Parathyroid adenoma (tissue), 2 donors: ENCODE measurements at regions not wholly inside any gene's neighbourhood (a gene's known extent, or its start where the extent isn't known, plus 50 kb on each side); places are given as distances from the start of the nearest gene placed in this dataset.
A peak's percentile ranks its signal among the peaks of the same experiment; 100 is the strongest.

Experiments
- H2AFZ ChIP-seq: fragments of 300-600 bp; sonication (generic); one replicate; pipeline ENCODE4 v1.7.0; 2017; ENCODE audit warnings: antibody characterized with exemption, mild to moderate bottlenecking
- H3K27ac ChIP-seq: fragments of 300-600 bp; sonication (generic); one replicate; pipeline ENCODE4 v1.7.0; 2017
- H3K27me3 ChIP-seq: fragments of 300-600 bp; sonication (generic); one replicate; pipeline ENCODE4 v1.7.0; 2017; ENCODE audit warnings: low read length; ENCODE audit not compliant: control insufficient read depth, insufficient read depth
- H3K36me3 ChIP-seq: fragments of 300-600 bp; sonication (generic); one replicate; pipeline ENCODE4 v1.7.0; 2017; ENCODE audit warnings: low read length; ENCODE audit not compliant: control insufficient read depth, insufficient read depth
- H3K4me1 ChIP-seq: fragments of 300-600 bp; sonication (generic); one replicate; pipeline ENCODE4 v1.7.0; 2017; ENCODE audit warnings: control low read depth
- H3K4me2 ChIP-seq: fragments of 300-600 bp; sonication (generic); one replicate; pipeline ENCODE4 v1.7.0; 2017; ENCODE audit warnings: low read length
- H3K4me3 ChIP-seq: fragments of 300-600 bp; sonication (generic); one replicate; pipeline ENCODE4 v1.7.0; 2017; ENCODE audit warnings: low read depth, low read length
- H3K79me2 ChIP-seq: fragments of 300-600 bp; sonication (generic); one replicate; pipeline ENCODE4 v1.7.0; 2017; ENCODE audit warnings: control low read depth
- H3K9ac ChIP-seq: fragments of 300-600 bp; sonication (generic); one replicate; pipeline ENCODE4 v1.7.0; 2017; ENCODE audit warnings: mild to moderate bottlenecking
- H3K9me3 ChIP-seq: fragments of 300-600 bp; sonication (generic); one replicate; pipeline ENCODE4 v1.7.0; 2017; ENCODE audit warnings: low read length; ENCODE audit not compliant: control insufficient read depth
- TF ChIP-seq, protein P1 (sequence below): fragments of 300-600 bp; sonication (generic); IDR thresholded peaks from one replicate; pipeline ENCODE4 v1.7.0; 2017; ENCODE audit warnings: antibody characterized with exemption, mild to moderate bottlenecking
- donor health status: primary hyperparathyroidism.

DNA sequence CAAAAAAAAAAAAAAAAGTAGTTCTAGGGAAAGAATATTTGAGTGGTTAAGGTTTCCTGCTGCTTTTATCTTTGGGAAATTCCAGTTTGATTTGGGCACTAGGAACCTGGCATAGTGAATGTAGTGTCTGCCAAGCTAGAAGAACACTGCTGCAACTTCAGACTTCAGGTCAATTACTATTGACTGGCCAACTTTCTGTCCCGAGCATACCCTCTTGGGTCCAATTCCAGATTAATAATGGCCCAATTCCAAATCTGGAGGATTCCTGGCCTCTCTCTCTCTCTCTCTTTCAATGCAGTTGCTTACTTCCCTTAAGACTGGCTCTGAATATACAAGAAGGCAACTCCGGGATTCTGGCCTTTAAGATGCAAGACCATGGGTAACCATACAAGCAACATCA is 74.9 kb downstream of the ANKEF1 start:
- Histone ChIP-seq H3K9me3 (no peaks in the 10 kb centered on the region), H3K4me2 (no peak overlapping the region), H3K4me1 (peaks cover 34% of the 10 kb centered on the region), H3K36me3 (no peaks in the 10 kb centered on the region), H3K79me2 (no peaks in the 10 kb centered on the region), H3K4me3 (no peak overlapping the region), H2AFZ (no peak overlapping the region), H3K9ac (no peak overlapping the region), H3K27me3 (no peaks in the 10 kb centered on the region), H3K27ac (no peak overlapping the region)
- TF ChIP-seq, protein P1, sequence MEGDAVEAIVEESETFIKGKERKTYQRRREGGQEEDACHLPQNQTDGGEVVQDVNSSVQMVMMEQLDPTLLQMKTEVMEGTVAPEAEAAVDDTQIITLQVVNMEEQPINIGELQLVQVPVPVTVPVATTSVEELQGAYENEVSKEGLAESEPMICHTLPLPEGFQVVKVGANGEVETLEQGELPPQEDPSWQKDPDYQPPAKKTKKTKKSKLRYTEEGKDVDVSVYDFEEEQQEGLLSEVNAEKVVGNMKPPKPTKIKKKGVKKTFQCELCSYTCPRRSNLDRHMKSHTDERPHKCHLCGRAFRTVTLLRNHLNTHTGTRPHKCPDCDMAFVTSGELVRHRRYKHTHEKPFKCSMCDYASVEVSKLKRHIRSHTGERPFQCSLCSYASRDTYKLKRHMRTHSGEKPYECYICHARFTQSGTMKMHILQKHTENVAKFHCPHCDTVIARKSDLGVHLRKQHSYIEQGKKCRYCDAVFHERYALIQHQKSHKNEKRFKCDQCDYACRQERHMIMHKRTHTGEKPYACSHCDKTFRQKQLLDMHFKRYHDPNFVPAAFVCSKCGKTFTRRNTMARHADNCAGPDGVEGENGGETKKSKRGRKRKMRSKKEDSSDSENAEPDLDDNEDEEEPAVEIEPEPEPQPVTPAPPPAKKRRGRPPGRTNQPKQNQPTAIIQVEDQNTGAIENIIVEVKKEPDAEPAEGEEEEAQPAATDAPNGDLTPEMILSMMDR: no peak

DNA sequence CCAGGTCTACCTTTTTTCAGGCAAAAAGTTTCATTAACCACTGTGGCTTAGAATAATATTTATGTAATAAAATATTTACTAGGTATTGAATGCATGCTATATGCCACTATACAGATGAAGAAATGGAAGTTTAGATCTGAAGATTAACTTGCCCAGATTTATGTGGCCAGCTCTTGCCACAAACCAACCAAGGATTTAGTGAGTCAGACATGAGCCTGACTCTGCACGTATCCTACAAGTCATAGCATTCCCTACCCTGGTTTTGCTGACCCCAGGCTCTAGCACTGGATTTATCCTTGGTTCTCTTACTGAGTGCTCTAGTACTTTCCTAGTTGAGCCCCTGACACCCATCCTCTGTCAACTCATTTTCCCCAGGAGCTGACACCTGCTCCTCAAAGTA is 75.4 kb downstream of the ANKEF1 start:
- Histone ChIP-seq H2AFZ (no peak overlapping the region), H3K36me3 (no peaks in the 10 kb centered on the region), H3K4me3 (no peak overlapping the region), H3K4me1 (peaks cover 33% of the 10 kb centered on the region), H3K9me3 (no peaks in the 10 kb centered on the region), H3K27ac (no peak overlapping the region), H3K9ac (no peak overlapping the region), H3K27me3 (no peaks in the 10 kb centered on the region), H3K4me2 (no peak overlapping the region), H3K79me2 (no peaks in the 10 kb centered on the region)
- TF ChIP-seq, protein P1: no peak

DNA sequence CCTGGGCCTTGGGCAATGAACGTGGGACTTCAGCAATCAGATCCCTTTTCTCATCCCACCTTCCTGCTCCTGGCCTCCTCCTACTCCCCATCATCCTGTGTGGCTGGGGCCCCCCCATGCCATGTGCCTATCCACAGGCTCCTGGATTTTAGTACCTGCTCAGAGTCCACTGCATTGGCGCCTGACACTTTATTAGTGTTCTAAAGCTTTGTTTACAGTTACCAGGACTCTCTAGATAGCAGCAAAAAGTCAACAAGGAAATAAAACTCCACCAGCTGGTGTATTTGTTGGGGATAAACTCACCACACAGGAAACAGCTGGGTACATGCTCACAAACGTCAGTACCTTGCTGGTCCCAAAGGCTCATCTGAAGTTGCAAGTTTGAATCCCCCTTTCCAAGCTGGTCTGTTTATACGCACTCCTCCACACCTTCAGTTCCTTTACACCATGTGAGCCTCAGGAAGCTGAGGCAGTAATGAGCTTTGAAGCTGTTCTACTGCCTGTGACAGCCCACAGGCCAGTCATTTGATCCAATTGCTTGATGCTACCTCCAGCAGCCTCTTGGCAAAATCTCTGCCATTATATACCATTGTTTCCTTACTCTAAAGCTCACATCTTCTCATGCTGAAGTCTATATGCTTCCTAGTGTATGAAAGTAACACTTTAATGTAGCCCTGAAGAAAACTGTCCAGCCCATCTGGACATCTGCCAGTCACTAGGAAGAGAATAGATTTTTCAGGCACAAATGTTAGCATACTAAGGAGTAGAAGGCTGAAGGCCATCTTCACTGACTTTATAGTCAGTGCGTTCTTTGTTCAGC is 76.6 kb downstream of the ANKEF1 start:
- Histone ChIP-seq H3K9ac (no peak overlapping the region), H3K27ac (peak overlapping the region; percentile 46), H3K79me2 (no peaks in the 10 kb centered on the region)

DNA sequence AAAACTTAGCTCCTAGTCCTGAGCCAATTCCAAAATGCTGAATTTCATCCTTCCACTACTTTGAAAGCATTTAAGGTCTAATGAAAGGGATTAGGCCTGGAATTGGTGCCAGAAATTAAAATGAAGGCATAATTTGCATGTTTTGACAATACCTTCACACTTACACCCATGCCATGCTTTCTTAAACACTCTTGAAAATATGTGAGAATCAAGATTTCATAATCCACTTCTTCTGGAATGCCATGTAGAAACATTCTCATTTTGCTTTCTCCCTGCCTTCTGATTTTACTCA is 77.1 kb downstream of the ANKEF1 start:
- no peak overlapping the region for H3K4me3 ChIP-seq
- TF ChIP-seq, protein P1: no peak
- H3K27me3 ChIP-seq: no peaks in the 10 kb centered on the region
- H3K4me2 ChIP-seq: no peak overlapping the region
- H3K27ac ChIP-seq: no peak overlapping the region
- peak overlapping the region; percentile 72 for H2AFZ ChIP-seq
- H3K79me2 ChIP-seq: no peaks in the 10 kb centered on the region
- no peaks in the 10 kb centered on the region for H3K36me3 ChIP-seq
- no peak overlapping the region for H3K9ac ChIP-seq
- H3K4me1 ChIP-seq: peaks cover 25% of the 10 kb centered on the region
- H3K9me3 ChIP-seq: no peaks in the 10 kb centered on the region

More for the DNA sequence above, 76.6 kb downstream of the ANKEF1 start:
- no peaks in the 10 kb centered on the region for H3K36me3 ChIP-seq
- TF ChIP-seq, protein P1: no peak
- no peaks in the 10 kb centered on the region for H3K9me3 ChIP-seq
- peak overlapping the region; percentile 72 for H2AFZ ChIP-seq
- H3K27me3 ChIP-seq: no peaks in the 10 kb centered on the region
- H3K4me1 ChIP-seq: peaks cover 25% of the 10 kb centered on the region
- no peak overlapping the region for H3K4me2 ChIP-seq
- H3K4me3 ChIP-seq: no peak overlapping the region

DNA sequence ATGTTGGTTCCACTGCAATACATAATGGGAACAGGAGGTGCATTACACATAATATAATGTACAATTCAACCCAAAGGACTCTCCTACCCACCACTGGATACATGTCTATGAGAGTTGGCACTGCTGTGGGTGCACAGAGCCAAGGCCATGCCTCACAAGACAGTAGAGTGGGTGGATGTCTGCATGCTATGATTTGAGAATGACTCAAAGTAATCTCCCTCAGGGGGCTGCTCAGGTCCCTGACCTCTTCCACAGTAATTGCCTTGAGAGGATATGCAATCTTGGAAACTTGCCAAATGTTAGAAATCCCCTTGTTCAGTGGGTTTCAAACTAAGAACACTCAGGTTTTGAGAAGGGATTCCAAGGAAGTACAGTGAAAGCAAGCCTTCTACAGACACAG is 79.0 kb downstream of the ANKEF1 start:
- TF ChIP-seq, protein P1: no peak
- no peak overlapping the region for H3K27ac ChIP-seq

More for the DNA sequence above, 79.0 kb downstream of the ANKEF1 start:
- H3K79me2 ChIP-seq: no peaks in the 10 kb centered on the region
- no peaks in the 10 kb centered on the region for H3K36me3 ChIP-seq
- no peak overlapping the region for H3K4me3 ChIP-seq
- H3K9ac ChIP-seq: no peak overlapping the region
- H3K4me2 ChIP-seq: no peak overlapping the region
- peaks cover 25% of the 10 kb centered on the region for H3K4me1 ChIP-seq
- H3K9me3 ChIP-seq: no peaks in the 10 kb centered on the region
- H2AFZ ChIP-seq: no peak overlapping the region
- no peaks in the 10 kb centered on the region for H3K27me3 ChIP-seq
